ENCODE measurements at regions not wholly inside any gene's neighbourhood (a gene's known extent, or its start where the extent isn't known, plus 50 kb on each side); places are given as distances from the start of the nearest gene placed in this dataset.
A peak's percentile ranks its signal among the peaks of the same experiment; 100 is the strongest.

- TF ChIP-seq CTCF (IDR thresholded peaks at IDR 0.05), result no peak
- Mint-ChIP-seq H3K4me3 (peak overlapping the region; percentile 48), H3K27ac (peak overlapping the region; percentile 94), H3K4me1 (ENCODE audit: low read depth) (peaks cover 56% of the 10 kb centered on the region), H3K36me3 (ENCODE audit: low read depth) (peaks cover 36% of the 10 kb centered on the region), H3K27me3 (ENCODE audit: insufficient read depth) (no peaks in the 10 kb centered on the region), H3K9me3 (peaks cover 16% of the 10 kb centered on the region)
- peak; percentile 36 for DNase-seq
These were observed 222.4 kb upstream of the NCKAP5 start for GRCh38 chr2:133790711-133791110.

- Mint-ChIP-seq H3K36me3 (ENCODE audit: low read depth) (peaks cover 36% of the 10 kb centered on the region), H3K27ac (peak overlapping the region; percentile 94), H3K4me1 (ENCODE audit: low read depth) (peaks cover 56% of the 10 kb centered on the region), H3K27me3 (ENCODE audit: insufficient read depth) (no peaks in the 10 kb centered on the region), H3K9me3 (peaks cover 13% of the 10 kb centered on the region), H3K4me3 (peak overlapping the region; percentile 48)
- TF ChIP-seq CTCF (IDR thresholded peaks at IDR 0.05), result no peak
- peak; percentile 81 for DNase-seq
These were observed 222.9 kb upstream of the NCKAP5 start for GRCh38 chr2:133791191-133791590.

- H3K9me3 Mint-ChIP-seq, result peaks cover 13% of the 10 kb centered on the region
- TF ChIP-seq CTCF (IDR thresholded peaks at IDR 0.05), result no peak
- H3K4me1 Mint-ChIP-seq (ENCODE audit: low read depth), result peaks cover 52% of the 10 kb centered on the region
- no peaks in the 10 kb centered on the region for H3K27me3 Mint-ChIP-seq (ENCODE audit: insufficient read depth)
- no peak for DNase-seq
- no peak overlapping the region for H3K4me3 Mint-ChIP-seq
- H3K27ac Mint-ChIP-seq, result peak overlapping the region; percentile 94; the same call in 1 of the 2 replicates
- H3K36me3 Mint-ChIP-seq (ENCODE audit: low read depth), result peaks cover 45% of the 10 kb centered on the region
These were observed 224.0 kb upstream of the NCKAP5 start for GRCh38 chr2:133792223-133792622.

GRCh38 chr2:133794114-133794513 lies 225.9 kb upstream of the NCKAP5 start:
- Mint-ChIP-seq H3K9me3 (peaks cover 18% of the 10 kb centered on the region), H3K27me3 (ENCODE audit: insufficient read depth) (no peaks in the 10 kb centered on the region), H3K4me3 (no peak overlapping the region), H3K36me3 (ENCODE audit: low read depth) (peaks cover 58% of the 10 kb centered on the region), H3K4me1 (ENCODE audit: low read depth) (peaks cover 33% of the 10 kb centered on the region), H3K27ac (no peak overlapping the region)
- DNase-seq, result no peak
- no peak for TF ChIP-seq CTCF (IDR thresholded peaks at IDR 0.05)

GRCh38 chr2:133801946-133802345 lies 233.7 kb upstream of the NCKAP5 start:
- H3K27me3 Mint-ChIP-seq (ENCODE audit: insufficient read depth), result peaks cover 3% of the 10 kb centered on the region; the same call in 1 of the 2 replicates
- peaks cover 4% of the 10 kb centered on the region for H3K9me3 Mint-ChIP-seq
- H3K4me3 Mint-ChIP-seq, result no peak overlapping the region
- DNase-seq, result no peak
- no peak overlapping the region for H3K27ac Mint-ChIP-seq
- TF ChIP-seq CTCF (IDR thresholded peaks at IDR 0.05), result no peak
- peaks cover 16% of the 10 kb centered on the region for H3K36me3 Mint-ChIP-seq (ENCODE audit: low read depth)
- H3K4me1 Mint-ChIP-seq (ENCODE audit: low read depth), result peaks cover 17% of the 10 kb centered on the region
